BE2C (cell line): ENCODE measurements at regions not wholly inside any gene's neighbourhood (a gene's known extent, or its start where the extent isn't known, plus 50 kb on each side); places are given as distances from the start of the nearest gene placed in this dataset.

Experiments used
- DNase-seq: peaks from one replicate; pipeline ENCODE4 v3.0.0-alpha.2; 2020
- H3K27me3 ChIP-seq: fragments of 250-450 bp; sonication (Bioruptor Pico); 2 replicates; pipeline ENCODE4 v1.5.1; 2020; ENCODE audit warnings: mild to moderate bottlenecking
- H3K36me3 ChIP-seq: fragments of 250-450 bp; sonication (Bioruptor Pico); 2 replicates; pipeline ENCODE4 v1.5.1; 2020; ENCODE audit warnings: mild to moderate bottlenecking
- H3K4me1 ChIP-seq: fragments of 250-450 bp; sonication (Bioruptor Pico); 2 replicates; pipeline ENCODE4 v1.5.1; 2020
- H3K4me3 ChIP-seq: 2 replicates; pipeline ENCODE4 v1.5.1; 2011; ENCODE audit warnings: low read depth, low read length
- H3K9me3 ChIP-seq: fragments of 250-450 bp; sonication (Bioruptor Pico); 2 replicates; pipeline ENCODE4 v1.5.1; 2020
- CTCF ChIP-seq: IDR thresholded peaks from 2 replicates; pipeline ENCODE4 v1.5.1; 2012; ENCODE audit warnings: mild to moderate bottlenecking, low read depth, low read length

GRCh38 chr11:106585061-106585460, 433.2 kb downstream of the GUCY1A2 start:
- H3K36me3 ChIP-seq: no peaks in the 10 kb centered on the region
- no peaks in the 10 kb centered on the region for H3K27me3 ChIP-seq
- peak; percentile 23; the same call in 1 of the 2 replicates for TF ChIP-seq CTCF

GRCh38 chr11:106594751-106595351, 423.4 kb downstream of the GUCY1A2 start:
- no peaks in the 10 kb centered on the region for H3K9me3 ChIP-seq
- no peaks in the 10 kb centered on the region for H3K27me3 ChIP-seq
- no peaks in the 10 kb centered on the region for H3K36me3 ChIP-seq
- no peak for TF ChIP-seq CTCF
- H3K4me1 ChIP-seq: no peaks in the 10 kb centered on the region
- no peak overlapping the region for H3K4me3 ChIP-seq
- DNase-seq: no peak

More at GRCh38 chr11:106585061-106585460, 433.2 kb downstream of the GUCY1A2 start:
- DNase-seq: peak; percentile 8
- no peaks in the 10 kb centered on the region for H3K4me1 ChIP-seq
- H3K4me3 ChIP-seq: no peak overlapping the region
- H3K9me3 ChIP-seq: no peaks in the 10 kb centered on the region

GRCh38 chr11:106601684-106602297, 416.5 kb downstream of the GUCY1A2 start:
- Histone ChIP-seq H3K9me3 (no peaks in the 10 kb centered on the region), H3K4me3 (no peak overlapping the region), H3K36me3 (no peaks in the 10 kb centered on the region), H3K4me1 (no peaks in the 10 kb centered on the region), H3K27me3 (no peaks in the 10 kb centered on the region)
- DNase-seq: no peak
- TF ChIP-seq CTCF: no peak

- no peaks in the 10 kb centered on the region for H3K36me3 ChIP-seq
- H3K27me3 ChIP-seq: no peaks in the 10 kb centered on the region
- no peaks in the 10 kb centered on the region for H3K9me3 ChIP-seq
- no peak for DNase-seq
- TF ChIP-seq CTCF: no peak
- H3K4me3 ChIP-seq: no peak overlapping the region
- no peaks in the 10 kb centered on the region for H3K4me1 ChIP-seq
Observed at GRCh38 chr11:106608677-106609076, 409.6 kb downstream of the GUCY1A2 start.

GRCh38 chr11:106614262-106614661, 404.0 kb downstream of the GUCY1A2 start:
- Histone ChIP-seq H3K4me3 (no peak overlapping the region), H3K4me1 (no peaks in the 10 kb centered on the region), H3K9me3 (no peaks in the 10 kb centered on the region), H3K36me3 (no peaks in the 10 kb centered on the region), H3K27me3 (no peaks in the 10 kb centered on the region)
- no peak for TF ChIP-seq CTCF
- no peak for DNase-seq

GRCh38 chr11:106619320-106619990, 398.8 kb downstream of the GUCY1A2 start:
- no peak for DNase-seq
- H3K36me3 ChIP-seq: no peaks in the 10 kb centered on the region
- no peaks in the 10 kb centered on the region for H3K4me1 ChIP-seq
- H3K9me3 ChIP-seq: no peaks in the 10 kb centered on the region
- TF ChIP-seq CTCF: no peak
- H3K4me3 ChIP-seq: no peak overlapping the region
- H3K27me3 ChIP-seq: no peaks in the 10 kb centered on the region
